WTC11 (cell line): ENCODE measurements at regions not wholly inside any gene's neighbourhood (a gene's known extent, or its start where the extent isn't known, plus 50 kb on each side); places are given as distances from the start of the nearest gene placed in this dataset.

ENCODE experiments used
- ATAC-seq: fragments of 200-7000 bp; cut with Tn5 transposase; 2 replicates; pipeline ENCODE4 v1.10.0; 2021; ENCODE audit warnings: mild to moderate bottlenecking, moderate library complexity
- CTCF ChIA-PET: fragments of 300-600 bp; sonication (Branson Sonifier 250); formaldehyde crosslinking; loops from one replicate; lab custom pipeline; 2021; ENCODE audit warnings: antibody characterized with exemption; lab: Charles Lee
- POLR2A ChIA-PET: fragments of 350-600 bp; sonication (Branson Sonifier 250); formaldehyde crosslinking; loops from one replicate; lab custom pipeline; 2021; ENCODE audit warnings: antibody characterized with exemption; lab: Charles Lee
- DNase-seq: peaks from one replicate; pipeline ENCODE4 v3.0.0; 2021; ENCODE audit warnings: low spot score
- H3K27ac Mint-ChIP-seq: 2 replicates; pipeline ENCODE4 v1.8.0; 2021; ENCODE audit warnings: mixed read lengths
- H3K27me3 Mint-ChIP-seq: 2 replicates; pipeline ENCODE4 v1.8.0; 2021; ENCODE audit warnings: low read depth, mild to moderate bottlenecking, moderate library complexity, mixed read lengths
- H3K36me3 Mint-ChIP-seq: 2 replicates; pipeline ENCODE4 v1.8.0; 2021; ENCODE audit warnings: mixed read lengths
- H3K4me1 Mint-ChIP-seq: 2 replicates; pipeline ENCODE4 v1.8.0; 2022; ENCODE audit warnings: mixed read lengths
- H3K4me3 Mint-ChIP-seq: 2 replicates; pipeline ENCODE4 v1.8.0; 2021; ENCODE audit warnings: mild to moderate bottlenecking, moderate library complexity, mixed read lengths
- H3K9me3 Mint-ChIP-seq: 2 replicates; pipeline ENCODE4 v1.8.0; 2021; ENCODE audit warnings: mixed read lengths
- ARID4B ChIP-seq: sonication (generic); formaldehyde crosslinking; IDR thresholded peaks from 2 replicates; pipeline ENCODE4 v1.8.0; 2023; ENCODE audit warnings: missing genetic modification reagents, mild to moderate bottlenecking, borderline replicate concordance
- ATF6 ChIP-seq: sonication (generic); formaldehyde crosslinking; IDR thresholded peaks from 2 replicates; pipeline ENCODE4 v1.8.1; 2023; ENCODE audit warnings: mild to moderate bottlenecking, missing genetic modification reagents
- CREM ChIP-seq: sonication (generic); formaldehyde crosslinking; IDR thresholded peaks from 2 replicates; pipeline ENCODE4 v1.8.1; 2022; ENCODE audit warnings: mild to moderate bottlenecking, missing genetic modification reagents, moderate library complexity
- ESRRA ChIP-seq: sonication (generic); formaldehyde crosslinking; IDR thresholded peaks from 2 replicates; pipeline ENCODE4 v1.8.1; 2022; ENCODE audit warnings: mild to moderate bottlenecking, missing genetic modification reagents, borderline replicate concordance
- FOXJ3 ChIP-seq: sonication (generic); formaldehyde crosslinking; IDR thresholded peaks from 2 replicates; pipeline ENCODE4 v1.9.0; 2021; ENCODE audit warnings: missing genetic modification reagents, mild to moderate bottlenecking, borderline replicate concordance
- GTF2I ChIP-seq: fragments of 250-450 bp; sonication (Bioruptor Pico); conservative IDR thresholded peaks from 2 replicates; pipeline ENCODE4 v1.4.0; 2021; ENCODE audit warnings: mild to moderate bottlenecking
- JAZF1 ChIP-seq: fragments of 250-450 bp; sonication (Bioruptor Pico); IDR thresholded peaks from 2 replicates; pipeline ENCODE4 v1.9.0; 2021; ENCODE audit warnings: moderate library complexity, mild to moderate bottlenecking, inconsistent platforms
- MXD4 ChIP-seq: fragments of 250-450 bp; sonication (Bioruptor Pico); IDR thresholded peaks from 2 replicates; pipeline ENCODE4 v1.8.0; 2021; ENCODE audit warnings: mild to moderate bottlenecking, moderate library complexity, borderline replicate concordance
- NR3C1 ChIP-seq: sonication (generic); formaldehyde crosslinking; conservative IDR thresholded peaks from 2 replicates; pipeline ENCODE4 v1.8.1; 2023; ENCODE audit warnings: low read depth, mild to moderate bottlenecking, missing genetic modification reagents
- OVOL2 ChIP-seq: fragments of 250-450 bp; sonication (Bioruptor Pico); IDR thresholded peaks from 2 replicates; pipeline ENCODE4 v1.9.0; 2021; ENCODE audit warnings: mild to moderate bottlenecking, borderline replicate concordance
- TEAD1 ChIP-seq: sonication (generic); formaldehyde crosslinking; IDR thresholded peaks from 2 replicates; pipeline ENCODE4 v1.8.0; 2022; ENCODE audit warnings: mild to moderate bottlenecking, missing genetic modification reagents
- USF2 ChIP-seq: sonication (generic); formaldehyde crosslinking; IDR thresholded peaks from 2 replicates; pipeline ENCODE4 v1.8.1; 2023; ENCODE audit warnings: mild to moderate bottlenecking, missing genetic modification reagents, moderate library complexity
- ZNF219 ChIP-seq: sonication (generic); formaldehyde crosslinking; IDR thresholded peaks from 2 replicates; pipeline ENCODE4 v1.8.0; 2023; ENCODE audit warnings: missing genetic modification reagents, mild to moderate bottlenecking, borderline replicate concordance
- ZNF671 ChIP-seq: fragments of 250-450 bp; sonication (Bioruptor Pico); IDR thresholded peaks from 2 replicates; pipeline ENCODE4 v1.8.0; 2021; ENCODE audit warnings: mild to moderate bottlenecking
- ZSCAN18 ChIP-seq: fragments of 250-450 bp; sonication (Bioruptor Pico); IDR thresholded peaks from 2 replicates; pipeline ENCODE4 v2.1.2; 2022; ENCODE audit warnings: mild to moderate bottlenecking, moderate library complexity
- TF ChIP-seq, protein P1 (sequence below): fragments of 250-450 bp; sonication (Bioruptor Pico); IDR thresholded peaks from 2 replicates; pipeline ENCODE4 v1.9.0; 2021; ENCODE audit warnings: mild to moderate bottlenecking
- TF ChIP-seq, protein P2 (sequence below): sonication (generic); formaldehyde crosslinking; IDR thresholded peaks from 2 replicates; pipeline ENCODE4 v1.8.0; 2023; ENCODE audit warnings: missing genetic modification reagents
- TF ChIP-seq, protein P3 (sequence below): sonication (generic); formaldehyde crosslinking; IDR thresholded peaks from 2 replicates; pipeline ENCODE4 v1.8.1; 2022; ENCODE audit warnings: low read depth, missing genetic modification reagents, borderline replicate concordance
- TF ChIP-seq, protein P4 (sequence below): sonication (generic); formaldehyde crosslinking; IDR thresholded peaks from 2 replicates; pipeline ENCODE4 v1.8.0; 2022; ENCODE audit warnings: mild to moderate bottlenecking, missing genetic modification reagents

DNA sequence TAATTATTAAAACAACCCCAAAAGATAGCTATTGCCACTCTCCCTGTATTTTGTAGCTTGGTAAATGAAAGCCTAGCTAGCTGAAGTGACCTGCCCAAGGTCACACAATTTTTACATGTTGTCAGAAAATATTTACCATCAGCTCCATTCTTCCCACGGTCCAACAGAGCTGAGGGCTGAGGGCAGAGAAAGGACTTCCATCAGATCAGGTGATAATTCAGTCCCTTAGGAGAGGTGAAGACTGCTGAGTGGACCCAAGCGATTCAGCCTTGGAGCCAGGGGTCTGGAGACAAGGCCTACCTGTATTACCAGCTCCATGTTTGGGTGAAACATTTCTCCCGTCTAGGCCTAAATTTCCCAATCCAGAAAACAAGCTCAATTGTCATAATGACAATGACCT lies 149.5 kb upstream of the TSHZ3 start:
- no peak for TF ChIP-seq NR3C1 (CRISPR knock-in tag)
- no peak for TF ChIP-seq ZSCAN18 (CRISPR knock-in tag)
- no peak for TF ChIP-seq ESRRA (CRISPR knock-in tag)
- TF ChIP-seq ATF6 (CRISPR knock-in tag): no peak
- no peak for TF ChIP-seq TEAD1 (CRISPR knock-in tag)
- no peak for TF ChIP-seq GTF2I (CRISPR knock-in tag)
- TF ChIP-seq JAZF1 (CRISPR knock-in tag): no peak
- TF ChIP-seq ARID4B (CRISPR knock-in tag): no peak
- TF ChIP-seq, protein P1, sequence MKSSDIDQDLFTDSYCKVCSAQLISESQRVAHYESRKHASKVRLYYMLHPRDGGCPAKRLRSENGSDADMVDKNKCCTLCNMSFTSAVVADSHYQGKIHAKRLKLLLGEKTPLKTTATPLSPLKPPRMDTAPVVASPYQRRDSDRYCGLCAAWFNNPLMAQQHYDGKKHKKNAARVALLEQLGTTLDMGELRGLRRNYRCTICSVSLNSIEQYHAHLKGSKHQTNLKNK (CRISPR knock-in tag): no peak
- TF ChIP-seq, protein P2, sequence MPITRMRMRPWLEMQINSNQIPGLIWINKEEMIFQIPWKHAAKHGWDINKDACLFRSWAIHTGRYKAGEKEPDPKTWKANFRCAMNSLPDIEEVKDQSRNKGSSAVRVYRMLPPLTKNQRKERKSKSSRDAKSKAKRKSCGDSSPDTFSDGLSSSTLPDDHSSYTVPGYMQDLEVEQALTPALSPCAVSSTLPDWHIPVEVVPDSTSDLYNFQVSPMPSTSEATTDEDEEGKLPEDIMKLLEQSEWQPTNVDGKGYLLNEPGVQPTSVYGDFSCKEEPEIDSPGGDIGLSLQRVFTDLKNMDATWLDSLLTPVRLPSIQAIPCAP (CRISPR knock-in tag): no peak
- TF ChIP-seq OVOL2 (CRISPR knock-in tag): no peak
- no peak for TF ChIP-seq ZNF219 (CRISPR knock-in tag)
- no peak for TF ChIP-seq FOXJ3 (CRISPR knock-in tag)
- TF ChIP-seq MXD4 (CRISPR knock-in tag): no peak
- no peak for TF ChIP-seq ZNF671 (CRISPR knock-in tag)
- TF ChIP-seq, protein P3, sequence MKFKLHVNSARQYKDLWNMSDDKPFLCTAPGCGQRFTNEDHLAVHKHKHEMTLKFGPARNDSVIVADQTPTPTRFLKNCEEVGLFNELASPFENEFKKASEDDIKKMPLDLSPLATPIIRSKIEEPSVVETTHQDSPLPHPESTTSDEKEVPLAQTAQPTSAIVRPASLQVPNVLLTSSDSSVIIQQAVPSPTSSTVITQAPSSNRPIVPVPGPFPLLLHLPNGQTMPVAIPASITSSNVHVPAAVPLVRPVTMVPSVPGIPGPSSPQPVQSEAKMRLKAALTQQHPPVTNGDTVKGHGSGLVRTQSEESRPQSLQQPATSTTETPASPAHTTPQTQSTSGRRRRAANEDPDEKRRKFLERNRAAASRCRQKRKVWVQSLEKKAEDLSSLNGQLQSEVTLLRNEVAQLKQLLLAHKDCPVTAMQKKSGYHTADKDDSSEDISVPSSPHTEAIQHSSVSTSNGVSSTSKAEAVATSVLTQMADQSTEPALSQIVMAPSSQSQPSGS (CRISPR knock-in tag): no peak
- TF ChIP-seq USF2: no peak
- TF ChIP-seq, protein P4, sequence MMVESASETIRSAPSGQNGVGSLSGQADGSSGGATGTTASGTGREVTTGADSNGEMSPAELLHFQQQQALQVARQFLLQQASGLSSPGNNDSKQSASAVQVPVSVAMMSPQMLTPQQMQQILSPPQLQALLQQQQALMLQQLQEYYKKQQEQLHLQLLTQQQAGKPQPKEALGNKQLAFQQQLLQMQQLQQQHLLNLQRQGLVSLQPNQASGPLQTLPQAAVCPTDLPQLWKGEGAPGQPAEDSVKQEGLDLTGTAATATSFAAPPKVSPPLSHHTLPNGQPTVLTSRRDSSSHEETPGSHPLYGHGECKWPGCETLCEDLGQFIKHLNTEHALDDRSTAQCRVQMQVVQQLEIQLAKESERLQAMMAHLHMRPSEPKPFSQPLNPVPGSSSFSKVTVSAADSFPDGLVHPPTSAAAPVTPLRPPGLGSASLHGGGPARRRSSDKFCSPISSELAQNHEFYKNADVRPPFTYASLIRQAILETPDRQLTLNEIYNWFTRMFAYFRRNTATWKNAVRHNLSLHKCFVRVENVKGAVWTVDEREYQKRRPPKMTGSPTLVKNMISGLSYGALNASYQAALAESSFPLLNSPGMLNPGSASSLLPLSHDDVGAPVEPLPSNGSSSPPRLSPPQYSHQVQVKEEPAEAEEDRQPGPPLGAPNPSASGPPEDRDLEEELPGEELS (CRISPR knock-in tag): no peak
- TF ChIP-seq CREM (CRISPR knock-in tag): no peak
- Mint-ChIP-seq H3K27me3 (no peaks in the 10 kb centered on the region; the same call in 1 of the 2 replicates), H3K36me3 (no peaks in the 10 kb centered on the region), H3K4me3 (no peak overlapping the region), H3K4me1 (peaks cover 7% of the 10 kb centered on the region; the same call in 1 of the 2 replicates), H3K9me3 (peaks cover 7% of the 10 kb centered on the region; the same call in 1 of the 2 replicates), H3K27ac (no peak overlapping the region)
- no peak for ATAC-seq
- POLR2A ChIA-PET: no interaction called here
- DNase-seq: no peak
- CTCF ChIA-PET: no interaction called here
